ENCODE measurements at regions not wholly inside any gene's neighbourhood (a gene's known extent, or its start where the extent isn't known, plus 50 kb on each side); places are given as distances from the start of the nearest gene placed in this dataset.

GRCh38 chr14:23865502-23865901 lies 88.1 kb upstream of the DHRS4 start:
- TF ChIP-seq CTCF (IDR thresholded peaks at IDR 0.05), result no peak
- no peak for TF ChIP-seq POLR2A (IDR thresholded peaks at IDR 0.05)

All from stomach (tissue), 4 donors.